IMR-90 (cell line): ENCODE measurements at regions not wholly inside any gene's neighbourhood (a gene's known extent, or its start where the extent isn't known, plus 50 kb on each side); places are given as distances from the start of the nearest gene placed in this dataset.

Source experiments
- ATAC-seq: fragments of 200-7000 bp; cut with Tn5 transposase; 2 replicates; pipeline ENCODE4 v1.9.1; 2020; ENCODE audit warnings: low read depth, mild to moderate bottlenecking, moderate library complexity
- BruUV-seq: library from RNA; stranded (reverse); fragments of 400-500 nt; replicated peaks from 2 replicates; lab custom pipeline; 2021; lab: Mats Ljungman, UMichigan
- CTCF ChIA-PET: fragments of 300-600 bp; formaldehyde crosslinking; extraction: SDS; loops from one replicate; lab custom pipeline; 2021; ENCODE audit warnings: antibody characterized with exemption; lab: Yijun Ruan, JAX
- POLR2A ChIA-PET: fragments of 300-600 bp; sonication (Branson Sonifier 250); formaldehyde crosslinking; loops from one replicate; lab custom pipeline; 2022; ENCODE audit warnings: antibody characterized with exemption; ENCODE audit not compliant: unreplicated experiment; lab: Charles Lee
- DNase-seq: peaks from one replicate; pipeline ENCODE4 v3.0.0; 2013
- H2AFZ ChIP-seq: replicated peaks from 2 replicates; pipeline ENCODE3; 2013; ENCODE audit warnings: low read length, mild to moderate bottlenecking; ENCODE audit not compliant: poor library complexity
- H2AK5ac ChIP-seq: 2 replicates; pipeline ENCODE4 v1.6.1; 2013; ENCODE audit warnings: low read depth, low read length, inconsistent platforms
- H2AK9ac ChIP-seq: replicated peaks from 2 replicates; pipeline ENCODE3; 2013; ENCODE audit warnings: mild to moderate bottlenecking, low read depth, low read length, moderate library complexity; ENCODE audit not compliant: poor library complexity
- H2BK120ac ChIP-seq: 2 replicates; pipeline ENCODE4 v1.6.1; 2013; ENCODE audit warnings: low read depth, low read length, inconsistent platforms
- H2BK15ac ChIP-seq: 3 replicates; pipeline ENCODE4 v1.6.1; 2013; ENCODE audit warnings: low read depth, low read length, inconsistent platforms
- H2BK20ac ChIP-seq: 2 replicates; pipeline ENCODE4 v1.6.1; 2013; ENCODE audit warnings: low read depth, mild to moderate bottlenecking, inconsistent platforms, low read length, moderate library complexity
- H2BK5ac ChIP-seq: 2 replicates; pipeline ENCODE4 v1.6.1; 2013; ENCODE audit warnings: mild to moderate bottlenecking, low read depth, low read length, inconsistent platforms; ENCODE audit not compliant: poor library complexity, severe bottlenecking
- H3K14ac ChIP-seq: replicated peaks from 2 replicates; pipeline ENCODE4 v1.6.1; 2013; ENCODE audit warnings: low read depth, low read length, inconsistent platforms
- H3K18ac ChIP-seq: 2 replicates; pipeline ENCODE4 v1.6.1; 2013; ENCODE audit warnings: low read depth, low read length, control low read depth
- H3K23ac ChIP-seq: 2 replicates; pipeline ENCODE4 v1.6.1; 2013; ENCODE audit warnings: low read depth, low read length, inconsistent platforms
- H3K27ac ChIP-seq: 2 replicates; pipeline ENCODE4 v1.5.1; 2013; ENCODE audit warnings: mild to moderate bottlenecking, control low read depth, low read length; ENCODE audit not compliant: insufficient read depth
- H3K27me3 ChIP-seq: 2 replicates; pipeline ENCODE4 v1.6.1; 2013; ENCODE audit warnings: low read length; ENCODE audit not compliant: control insufficient read depth, insufficient read depth
- H3K36me3 ChIP-seq: 2 replicates; pipeline ENCODE4 v1.6.1; 2013; ENCODE audit warnings: low read length, mixed read lengths; ENCODE audit not compliant: control insufficient read depth, insufficient read depth
- H3K4ac ChIP-seq: 2 replicates; pipeline ENCODE4 v1.6.1; 2013; ENCODE audit warnings: low read depth, low read length, inconsistent platforms
- H3K4me1 ChIP-seq: 2 replicates; pipeline ENCODE4 v1.6.1; 2013; ENCODE audit warnings: low read length, mixed read lengths; ENCODE audit not compliant: control insufficient read depth, insufficient read depth
- H3K4me2 ChIP-seq: 2 replicates; pipeline ENCODE4 v1.6.1; 2013; ENCODE audit warnings: low read depth, mild to moderate bottlenecking, control low read depth, low read length, moderate library complexity
- H3K4me3 ChIP-seq: 2 replicates; pipeline ENCODE4 v1.5.1; 2013; ENCODE audit warnings: low read depth, mild to moderate bottlenecking, control low read depth, low read length, moderate library complexity; ENCODE audit not compliant: insufficient read depth
- H3K56ac ChIP-seq: 2 replicates; pipeline ENCODE4 v1.6.1; 2013; ENCODE audit warnings: low read length, inconsistent platforms; ENCODE audit not compliant: insufficient read depth; ENCODE audit errors: extremely low read depth
- H3K79me1 ChIP-seq, 2 experiments: 2 replicates each; pipeline ENCODE4 v1.6.1; 2013; ENCODE audit warnings: low read length in 2 of 2, inconsistent platforms in 1 of 2, low read depth in 1 of 2
- H3K9ac ChIP-seq: 2 replicates; pipeline ENCODE4 v1.6.1; 2013; ENCODE audit warnings: low read depth, low read length, control low read depth
- H3K9me1 ChIP-seq: 2 replicates; pipeline ENCODE4 v1.6.1; 2013; ENCODE audit warnings: low read length, inconsistent platforms; ENCODE audit not compliant: insufficient read depth
- H3K9me3 ChIP-seq: 2 replicates; pipeline ENCODE4 v1.6.1; 2013; ENCODE audit warnings: low read length; ENCODE audit not compliant: control insufficient read depth, insufficient read depth
- H4K20me1 ChIP-seq: 2 replicates; pipeline ENCODE4 v1.6.1; 2013; ENCODE audit warnings: low read length, inconsistent platforms; ENCODE audit not compliant: insufficient read depth
- H4K5ac ChIP-seq: 2 replicates; pipeline ENCODE4 v1.6.1; 2013; ENCODE audit warnings: mild to moderate bottlenecking, low read depth, low read length, control low read depth
- H4K8ac ChIP-seq, 2 experiments: 2 replicates each; pipeline ENCODE4 v1.6.1; 2013; ENCODE audit warnings: low read depth in 2 of 2, low read length in 2 of 2, control low read depth in 1 of 2, inconsistent platforms in 1 of 2
- H4K91ac ChIP-seq: 2 replicates; pipeline ENCODE4 v1.6.1; 2013; ENCODE audit warnings: low read depth, low read length, inconsistent platforms; ENCODE audit not compliant: insufficient read depth
- NFE2L2 ChIP-seq: fragments of 150-350 bp; IDR thresholded peaks from 2 replicates; pipeline ENCODE4 v1.6.1; 2016; ENCODE audit warnings: low read depth, mild to moderate bottlenecking, low read length
- WGBS, 2 experiments: methylation state at CpG; one replicate each; pipeline versions ENCODE4 v1.1.5 to v1.1.7; 2013; ENCODE audit warnings: missing lambda C conversion rate in 2 of 2; ENCODE audit not compliant: insufficient read length in 1 of 2; ENCODE audit errors: extremely low coverage in 2 of 2; 5-methylcytosine and 5-hydroxymethylcytosine counted together
- dilution Hi-C: fragments of 300-500 bp; cut with HindIII; formaldehyde crosslinking; loops from one replicate; pipeline ENCODE4 v1.14.3; 2018; ENCODE audit warnings: low sequenced_read_pairs; ENCODE audit not compliant: unreplicated experiment
- in situ Hi-C: fragments of 300-500 bp; cut with MboI; formaldehyde crosslinking; loops from 3 replicates; pipeline ENCODE4 v1.14.3; 2019; ENCODE audit warnings: low sequenced_read_pairs, inconsistent platforms, mixed read lengths
- intact Hi-C: fragments of 100-400 bp; cut with micrococcal nuclease; formaldehyde crosslinking; loops from 2 replicates; pipeline ENCODE4 v1.10.0; 2022

DNA sequence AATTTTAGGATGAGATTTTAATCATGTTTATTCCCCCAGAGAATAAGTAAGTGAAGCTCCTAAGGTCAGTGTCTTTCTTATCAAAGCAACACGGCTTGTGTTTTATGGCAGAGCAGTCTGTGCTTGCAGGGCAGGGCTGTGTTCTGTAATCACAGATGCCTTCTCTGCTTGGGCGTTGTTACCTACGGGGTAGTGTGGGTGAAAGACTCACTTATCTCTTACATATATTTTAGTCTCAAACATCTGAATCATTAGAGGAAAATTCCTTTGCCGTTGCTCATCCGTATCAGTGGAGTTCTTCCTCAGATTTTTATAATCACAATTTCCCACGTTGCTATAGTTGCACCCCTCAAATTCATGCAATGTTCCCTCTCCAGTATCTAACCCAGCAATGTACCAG lies 271.7 kb upstream of the MEIS2 start:
- CTCF ChIA-PET: no interaction called here
- H3K4ac ChIP-seq: no peak overlapping the region
- H2AFZ ChIP-seq: no peak overlapping the region
- no peak overlapping the region for H4K8ac ChIP-seq
- H4K5ac ChIP-seq: no peak overlapping the region
- H3K27me3 ChIP-seq: no peaks in the 10 kb centered on the region; the same call in 1 of the 2 replicates
- H2BK120ac ChIP-seq: no peak overlapping the region
- H3K36me3 ChIP-seq: no peaks in the 10 kb centered on the region
- no peaks in the 10 kb centered on the region for H3K4me1 ChIP-seq
- H3K9me3 ChIP-seq: no peaks in the 10 kb centered on the region
- no peak for TF ChIP-seq NFE2L2
- DNase-seq (no peak), ATAC-seq (no peak)
- no peak overlapping the region for H3K56ac ChIP-seq
- H2AK9ac ChIP-seq: no peak overlapping the region
- no TSS peak for BruUV-seq
- no peak overlapping the region for H3K18ac ChIP-seq
- WGBS, 2 experiments: no CpG with 5 or more reads among the region's 6 CpGs
- no peak overlapping the region for H4K91ac ChIP-seq
- no peak overlapping the region for H3K27ac ChIP-seq
- no peak overlapping the region for H2BK20ac ChIP-seq
- intact Hi-C loops: no loop called here
- H3K4me3 ChIP-seq: no peak overlapping the region
- no peaks in the 10 kb centered on the region for H3K9me1 ChIP-seq
- in situ Hi-C loops: no loop called here
- no peak overlapping the region for H2AK5ac ChIP-seq
- no peaks in the 10 kb centered on the region for H4K20me1 ChIP-seq
- H3K14ac ChIP-seq: no peak overlapping the region
- no peak overlapping the region for H2BK15ac ChIP-seq
- POLR2A ChIA-PET: no interaction called here
- no peak overlapping the region for H2BK5ac ChIP-seq
- no peaks in the 10 kb centered on the region for H3K79me1 ChIP-seq
- no peak overlapping the region for H3K23ac ChIP-seq
- no peak overlapping the region for H3K9ac ChIP-seq
- dilution Hi-C loops: no loop called here
- no peak overlapping the region for H3K4me2 ChIP-seq
